IMR-90 (cell line): ENCODE measurements at regions not wholly inside any gene's neighbourhood (a gene's known extent, or its start where the extent isn't known, plus 50 kb on each side); places are given as distances from the start of the nearest gene placed in this dataset.

Experiments used
- ATAC-seq: fragments of 200-7000 bp; cut with Tn5 transposase; 2 replicates; pipeline ENCODE4 v1.9.1; 2020; ENCODE audit warnings: low read depth, mild to moderate bottlenecking, moderate library complexity
- BruUV-seq: library from RNA; stranded (reverse); fragments of 400-500 nt; replicated peaks from 2 replicates; lab custom pipeline; 2021; lab: Mats Ljungman, UMichigan
- CTCF ChIA-PET: fragments of 300-600 bp; formaldehyde crosslinking; extraction: SDS; loops from one replicate; lab custom pipeline; 2021; ENCODE audit warnings: antibody characterized with exemption; lab: Yijun Ruan, JAX
- POLR2A ChIA-PET: fragments of 300-600 bp; sonication (Branson Sonifier 250); formaldehyde crosslinking; loops from one replicate; lab custom pipeline; 2022; ENCODE audit warnings: antibody characterized with exemption; ENCODE audit not compliant: unreplicated experiment; lab: Charles Lee
- DNase-seq: peaks from one replicate; pipeline ENCODE4 v3.0.0; 2013
- H2AFZ ChIP-seq: replicated peaks from 2 replicates; pipeline ENCODE3; 2013; ENCODE audit warnings: low read length, mild to moderate bottlenecking; ENCODE audit not compliant: poor library complexity
- H2AK5ac ChIP-seq: 2 replicates; pipeline ENCODE4 v1.6.1; 2013; ENCODE audit warnings: low read depth, low read length, inconsistent platforms
- H2AK9ac ChIP-seq: replicated peaks from 2 replicates; pipeline ENCODE3; 2013; ENCODE audit warnings: mild to moderate bottlenecking, low read depth, low read length, moderate library complexity; ENCODE audit not compliant: poor library complexity
- H2BK120ac ChIP-seq: 2 replicates; pipeline ENCODE4 v1.6.1; 2013; ENCODE audit warnings: low read depth, low read length, inconsistent platforms
- H2BK15ac ChIP-seq: 3 replicates; pipeline ENCODE4 v1.6.1; 2013; ENCODE audit warnings: low read depth, low read length, inconsistent platforms
- H2BK20ac ChIP-seq: 2 replicates; pipeline ENCODE4 v1.6.1; 2013; ENCODE audit warnings: low read depth, mild to moderate bottlenecking, inconsistent platforms, low read length, moderate library complexity
- H2BK5ac ChIP-seq: 2 replicates; pipeline ENCODE4 v1.6.1; 2013; ENCODE audit warnings: mild to moderate bottlenecking, low read depth, low read length, inconsistent platforms; ENCODE audit not compliant: poor library complexity, severe bottlenecking
- H3K14ac ChIP-seq: replicated peaks from 2 replicates; pipeline ENCODE4 v1.6.1; 2013; ENCODE audit warnings: low read depth, low read length, inconsistent platforms
- H3K18ac ChIP-seq: 2 replicates; pipeline ENCODE4 v1.6.1; 2013; ENCODE audit warnings: low read depth, low read length, control low read depth
- H3K23ac ChIP-seq: 2 replicates; pipeline ENCODE4 v1.6.1; 2013; ENCODE audit warnings: low read depth, low read length, inconsistent platforms
- H3K27ac ChIP-seq: 2 replicates; pipeline ENCODE4 v1.5.1; 2013; ENCODE audit warnings: mild to moderate bottlenecking, control low read depth, low read length; ENCODE audit not compliant: insufficient read depth
- H3K27me3 ChIP-seq: 2 replicates; pipeline ENCODE4 v1.6.1; 2013; ENCODE audit warnings: low read length; ENCODE audit not compliant: control insufficient read depth, insufficient read depth
- H3K36me3 ChIP-seq: 2 replicates; pipeline ENCODE4 v1.6.1; 2013; ENCODE audit warnings: low read length, mixed read lengths; ENCODE audit not compliant: control insufficient read depth, insufficient read depth
- H3K4ac ChIP-seq: 2 replicates; pipeline ENCODE4 v1.6.1; 2013; ENCODE audit warnings: low read depth, low read length, inconsistent platforms
- H3K4me1 ChIP-seq: 2 replicates; pipeline ENCODE4 v1.6.1; 2013; ENCODE audit warnings: low read length, mixed read lengths; ENCODE audit not compliant: control insufficient read depth, insufficient read depth
- H3K4me2 ChIP-seq: 2 replicates; pipeline ENCODE4 v1.6.1; 2013; ENCODE audit warnings: low read depth, mild to moderate bottlenecking, control low read depth, low read length, moderate library complexity
- H3K4me3 ChIP-seq: 2 replicates; pipeline ENCODE4 v1.5.1; 2013; ENCODE audit warnings: low read depth, mild to moderate bottlenecking, control low read depth, low read length, moderate library complexity; ENCODE audit not compliant: insufficient read depth
- H3K56ac ChIP-seq: 2 replicates; pipeline ENCODE4 v1.6.1; 2013; ENCODE audit warnings: low read length, inconsistent platforms; ENCODE audit not compliant: insufficient read depth; ENCODE audit errors: extremely low read depth
- H3K79me1 ChIP-seq, 2 experiments: 2 replicates each; pipeline ENCODE4 v1.6.1; 2013; ENCODE audit warnings: low read length in 2 of 2, inconsistent platforms in 1 of 2, low read depth in 1 of 2
- H3K9ac ChIP-seq: 2 replicates; pipeline ENCODE4 v1.6.1; 2013; ENCODE audit warnings: low read depth, low read length, control low read depth
- H3K9me1 ChIP-seq: 2 replicates; pipeline ENCODE4 v1.6.1; 2013; ENCODE audit warnings: low read length, inconsistent platforms; ENCODE audit not compliant: insufficient read depth
- H3K9me3 ChIP-seq: 2 replicates; pipeline ENCODE4 v1.6.1; 2013; ENCODE audit warnings: low read length; ENCODE audit not compliant: control insufficient read depth, insufficient read depth
- H4K20me1 ChIP-seq: 2 replicates; pipeline ENCODE4 v1.6.1; 2013; ENCODE audit warnings: low read length, inconsistent platforms; ENCODE audit not compliant: insufficient read depth
- H4K5ac ChIP-seq: 2 replicates; pipeline ENCODE4 v1.6.1; 2013; ENCODE audit warnings: mild to moderate bottlenecking, low read depth, low read length, control low read depth
- H4K8ac ChIP-seq, 2 experiments: 2 replicates each; pipeline ENCODE4 v1.6.1; 2013; ENCODE audit warnings: low read depth in 2 of 2, low read length in 2 of 2, control low read depth in 1 of 2, inconsistent platforms in 1 of 2
- H4K91ac ChIP-seq: 2 replicates; pipeline ENCODE4 v1.6.1; 2013; ENCODE audit warnings: low read depth, low read length, inconsistent platforms; ENCODE audit not compliant: insufficient read depth
- CEBPB ChIP-seq: IDR thresholded peaks from 2 replicates; pipeline ENCODE4 v1.6.1; 2012; ENCODE audit warnings: low read depth, low read length, improper control_type of control experiment
- MXI1 ChIP-seq: IDR thresholded peaks from 2 replicates; pipeline ENCODE4 v1.6.1; 2012; ENCODE audit warnings: low read depth, mild to moderate bottlenecking, low read length, moderate library complexity, borderline replicate concordance
- RFX5 ChIP-seq: IDR thresholded peaks from 2 replicates; pipeline ENCODE4 v1.8.0; 2012; ENCODE audit warnings: low read depth, mild to moderate bottlenecking, low read length, moderate library complexity
- SMC3 ChIP-seq: fragments of 150-350 bp; IDR thresholded peaks from 2 replicates; pipeline ENCODE4 v1.6.1; 2016; ENCODE audit warnings: low read depth, mild to moderate bottlenecking, antibody characterized with exemption, low read length, moderate library complexity
- WGBS, 2 experiments: methylation state at CpG; one replicate each; pipeline versions ENCODE4 v1.1.5 to v1.1.7; 2013; ENCODE audit warnings: missing lambda C conversion rate in 2 of 2; ENCODE audit not compliant: insufficient read length in 1 of 2; ENCODE audit errors: extremely low coverage in 2 of 2; 5-methylcytosine and 5-hydroxymethylcytosine counted together
- dilution Hi-C: fragments of 300-500 bp; cut with HindIII; formaldehyde crosslinking; loops from one replicate; pipeline ENCODE4 v1.14.3; 2018; ENCODE audit warnings: low sequenced_read_pairs; ENCODE audit not compliant: unreplicated experiment
- in situ Hi-C: fragments of 300-500 bp; cut with MboI; formaldehyde crosslinking; loops from 3 replicates; pipeline ENCODE4 v1.14.3; 2019; ENCODE audit warnings: low sequenced_read_pairs, inconsistent platforms, mixed read lengths
- intact Hi-C: fragments of 100-400 bp; cut with micrococcal nuclease; formaldehyde crosslinking; loops from 2 replicates; pipeline ENCODE4 v1.10.0; 2022
- TF ChIP-seq, protein P1 (sequence below): fragments of 150-350 bp; IDR thresholded peaks from 2 replicates; pipeline ENCODE4 v1.6.1; 2016; ENCODE audit warnings: low read depth, mild to moderate bottlenecking, low read length, moderate library complexity, borderline replicate concordance

GRCh38 chr7:96499532-96499931 lies 177.6 kb upstream of the SLC25A13 start:
- in situ Hi-C loops: no loop called here
- H4K20me1 ChIP-seq: no peaks in the 10 kb centered on the region
- no peak overlapping the region for H4K8ac ChIP-seq
- no peaks in the 10 kb centered on the region for H3K9me1 ChIP-seq
- H2AK9ac ChIP-seq: no peak overlapping the region
- H3K4me2 ChIP-seq: no peak overlapping the region
- H3K4me3 ChIP-seq: no peak overlapping the region
- dilution Hi-C loops: no loop called here
- H3K9ac ChIP-seq: no peak overlapping the region
- H2BK15ac ChIP-seq: no peak overlapping the region
- POLR2A ChIA-PET: no interaction called here
- no peak overlapping the region for H3K56ac ChIP-seq
- no peak overlapping the region for H2AK5ac ChIP-seq
- no peak overlapping the region for H3K4ac ChIP-seq
- no peak for ATAC-seq
- H2BK5ac ChIP-seq: no peak overlapping the region
- no peak overlapping the region for H3K18ac ChIP-seq
- H4K91ac ChIP-seq: no peak overlapping the region
- H3K27ac ChIP-seq: no peak overlapping the region
- no peaks in the 10 kb centered on the region for H3K4me1 ChIP-seq
- H2BK20ac ChIP-seq: no peak overlapping the region
- no peak overlapping the region for H4K5ac ChIP-seq
- DNase-seq: no peak
- CTCF ChIA-PET: no interaction called here
- H3K36me3 ChIP-seq: no peaks in the 10 kb centered on the region
- WGBS, 2 experiments: no CpG with 5 or more reads among the region's 3 CpGs
- H3K14ac ChIP-seq: no peak overlapping the region
- H3K79me1 ChIP-seq: no peaks in the 10 kb centered on the region
- no peaks in the 10 kb centered on the region for H3K27me3 ChIP-seq
- no peak for TF ChIP-seq MXI1
- TF ChIP-seq CEBPB: no peak
- no peak for TF ChIP-seq RFX5
- TF ChIP-seq, protein P1, sequence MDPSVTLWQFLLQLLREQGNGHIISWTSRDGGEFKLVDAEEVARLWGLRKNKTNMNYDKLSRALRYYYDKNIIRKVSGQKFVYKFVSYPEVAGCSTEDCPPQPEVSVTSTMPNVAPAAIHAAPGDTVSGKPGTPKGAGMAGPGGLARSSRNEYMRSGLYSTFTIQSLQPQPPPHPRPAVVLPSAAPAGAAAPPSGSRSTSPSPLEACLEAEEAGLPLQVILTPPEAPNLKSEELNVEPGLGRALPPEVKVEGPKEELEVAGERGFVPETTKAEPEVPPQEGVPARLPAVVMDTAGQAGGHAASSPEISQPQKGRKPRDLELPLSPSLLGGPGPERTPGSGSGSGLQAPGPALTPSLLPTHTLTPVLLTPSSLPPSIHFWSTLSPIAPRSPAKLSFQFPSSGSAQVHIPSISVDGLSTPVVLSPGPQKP: no peak
- no peak for TF ChIP-seq SMC3
- no TSS peak for BruUV-seq
- H2BK120ac ChIP-seq: no peak overlapping the region
- H3K23ac ChIP-seq: no peak overlapping the region
- no peak overlapping the region for H2AFZ ChIP-seq
- intact Hi-C loops: no loop called here
- no peaks in the 10 kb centered on the region for H3K9me3 ChIP-seq
